GM12874 (cell line): ENCODE measurements at regions not wholly inside any gene's neighbourhood (a gene's known extent, or its start where the extent isn't known, plus 50 kb on each side); places are given as distances from the start of the nearest gene placed in this dataset.

Source experiments
- TF ChIP-seq, protein P1 (sequence below): IDR thresholded peaks from 2 replicates; pipeline ENCODE4 v1.5.1; 2011; ENCODE audit warnings: low read depth, mild to moderate bottlenecking, control low read depth, low read length, moderate library complexity; ENCODE audit not compliant: insufficient read depth

DNA sequence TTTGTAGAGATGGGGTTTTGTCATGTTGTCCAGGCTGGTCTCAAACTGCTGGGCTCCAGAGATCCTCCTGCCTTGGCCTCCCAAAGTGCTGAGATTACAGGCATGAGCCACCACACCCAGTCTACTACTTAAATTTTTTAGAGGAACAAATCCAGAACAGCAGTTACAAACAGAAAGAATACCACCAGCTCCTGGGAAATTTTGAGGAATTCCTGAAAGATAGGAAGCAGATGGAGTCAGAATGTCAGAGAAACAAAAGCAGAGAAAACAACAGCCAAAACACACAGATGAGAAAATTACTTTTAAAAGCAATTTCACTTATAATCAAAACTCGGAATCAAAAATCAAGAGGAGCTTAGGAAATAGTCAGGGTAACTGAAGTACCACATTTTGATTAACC lies 543.3 kb upstream of the MARCKS start:
- TF ChIP-seq, protein P1, sequence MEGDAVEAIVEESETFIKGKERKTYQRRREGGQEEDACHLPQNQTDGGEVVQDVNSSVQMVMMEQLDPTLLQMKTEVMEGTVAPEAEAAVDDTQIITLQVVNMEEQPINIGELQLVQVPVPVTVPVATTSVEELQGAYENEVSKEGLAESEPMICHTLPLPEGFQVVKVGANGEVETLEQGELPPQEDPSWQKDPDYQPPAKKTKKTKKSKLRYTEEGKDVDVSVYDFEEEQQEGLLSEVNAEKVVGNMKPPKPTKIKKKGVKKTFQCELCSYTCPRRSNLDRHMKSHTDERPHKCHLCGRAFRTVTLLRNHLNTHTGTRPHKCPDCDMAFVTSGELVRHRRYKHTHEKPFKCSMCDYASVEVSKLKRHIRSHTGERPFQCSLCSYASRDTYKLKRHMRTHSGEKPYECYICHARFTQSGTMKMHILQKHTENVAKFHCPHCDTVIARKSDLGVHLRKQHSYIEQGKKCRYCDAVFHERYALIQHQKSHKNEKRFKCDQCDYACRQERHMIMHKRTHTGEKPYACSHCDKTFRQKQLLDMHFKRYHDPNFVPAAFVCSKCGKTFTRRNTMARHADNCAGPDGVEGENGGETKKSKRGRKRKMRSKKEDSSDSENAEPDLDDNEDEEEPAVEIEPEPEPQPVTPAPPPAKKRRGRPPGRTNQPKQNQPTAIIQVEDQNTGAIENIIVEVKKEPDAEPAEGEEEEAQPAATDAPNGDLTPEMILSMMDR: no peak

DNA sequence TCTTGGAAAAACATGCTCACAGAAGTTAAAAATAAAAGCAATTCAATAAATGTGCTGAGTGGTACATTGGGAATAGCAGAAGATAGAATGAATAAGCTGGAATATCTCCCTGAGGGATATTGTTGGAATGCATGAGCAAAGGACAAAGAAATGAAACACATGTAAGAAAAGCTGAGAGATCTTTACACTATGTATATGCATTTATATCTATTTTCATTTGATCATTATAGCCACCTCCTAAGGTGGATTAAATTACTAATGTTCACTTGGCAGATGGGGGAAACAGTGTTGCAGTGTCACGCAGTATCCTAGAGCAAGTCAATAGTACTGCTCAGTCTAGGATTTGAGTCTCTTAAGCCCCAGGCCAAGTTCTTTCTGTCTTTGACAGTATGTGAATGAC lies 542.0 kb upstream of the MARCKS start:
- TF ChIP-seq, protein P1: no peak

DNA sequence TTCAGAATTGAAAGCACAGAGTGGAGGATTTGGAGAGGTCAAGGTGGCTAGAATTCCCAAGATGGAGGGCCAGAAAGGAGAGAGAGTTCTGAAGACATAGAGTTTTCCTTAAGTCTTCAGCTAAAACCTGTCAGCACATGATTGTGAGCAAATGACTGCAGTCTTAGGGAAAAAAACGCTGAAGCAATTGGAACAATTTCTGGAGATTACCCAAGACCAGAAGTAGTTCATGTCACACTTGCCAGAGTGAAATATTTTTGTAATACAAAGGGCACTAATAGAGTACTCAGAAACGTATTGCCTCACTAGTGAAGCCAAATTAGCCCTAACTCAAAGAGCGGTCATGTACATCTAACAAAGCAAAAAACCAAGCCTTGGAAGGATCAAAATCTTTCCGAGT lies 541.3 kb upstream of the MARCKS start:
- TF ChIP-seq, protein P1: no peak

DNA sequence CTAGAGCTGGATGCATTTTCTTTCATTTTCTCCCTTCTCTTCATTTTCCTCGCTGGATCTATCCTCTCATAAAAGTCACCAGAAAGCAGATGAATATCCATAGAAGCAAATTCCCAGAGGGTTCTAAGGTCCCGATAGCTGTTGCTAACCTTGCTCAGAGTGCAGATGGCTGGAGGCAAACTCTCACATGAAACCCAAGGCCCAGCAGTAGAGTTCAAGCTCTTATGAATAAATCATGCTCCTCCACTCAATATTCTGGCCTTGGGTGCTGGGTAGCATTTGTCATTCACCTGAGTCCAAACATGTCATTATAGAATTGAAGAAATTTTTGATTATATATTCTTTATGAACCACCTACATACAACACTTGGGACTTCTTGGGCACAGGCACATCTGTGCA lies 539.7 kb upstream of the MARCKS start:
- TF ChIP-seq, protein P1: no peak

DNA sequence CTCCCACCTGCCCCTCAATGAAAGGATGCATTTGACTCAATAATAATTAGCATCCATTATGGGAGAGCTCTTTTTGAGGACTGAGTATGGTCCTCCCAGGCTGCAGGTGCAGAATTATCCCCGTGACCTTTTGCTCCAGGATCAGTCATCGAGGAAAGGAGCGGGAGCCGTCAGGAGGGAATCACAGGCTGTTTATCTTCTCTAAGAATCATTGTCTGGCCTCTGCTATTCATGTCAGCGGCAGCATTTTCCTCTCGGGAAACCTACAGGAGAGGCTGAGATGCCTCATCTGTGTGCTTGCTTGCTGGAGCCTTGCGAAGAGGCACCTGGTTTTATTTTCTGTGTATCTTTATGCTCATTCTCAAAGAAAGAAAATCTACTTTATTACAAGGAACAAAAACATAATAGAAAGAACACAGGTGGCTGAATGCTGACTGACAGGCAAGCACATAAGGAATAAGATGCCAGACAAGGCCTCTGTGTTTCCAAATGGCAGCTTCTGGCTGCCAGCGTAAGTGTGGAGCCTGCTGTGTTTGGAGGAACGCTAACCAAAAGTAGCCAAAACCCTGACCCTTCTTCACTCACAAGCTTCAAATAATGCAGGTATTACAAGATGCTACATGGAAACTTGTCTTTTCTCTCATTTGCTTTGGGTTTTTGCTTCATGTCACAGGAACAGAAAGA lies 539.1 kb upstream of the MARCKS start:
- TF ChIP-seq, protein P1: no peak

DNA sequence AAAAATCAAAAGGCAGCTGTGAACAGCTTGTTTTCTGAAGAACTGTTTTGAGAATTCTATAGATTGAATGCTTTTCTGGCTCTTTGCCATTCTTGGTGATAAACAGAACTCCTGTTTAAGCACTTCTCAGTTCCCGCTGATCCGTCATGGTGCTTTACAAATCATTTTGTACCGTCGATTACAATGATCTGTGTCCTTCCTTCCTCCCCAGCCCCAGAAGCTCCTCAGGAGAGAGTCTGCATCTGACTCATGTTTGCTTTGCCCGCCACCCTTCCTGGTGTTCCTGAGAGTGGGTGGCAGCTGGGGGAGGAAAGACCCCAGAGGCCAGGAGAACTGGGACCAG lies 538.6 kb upstream of the MARCKS start:
- TF ChIP-seq, protein P1: no peak

DNA sequence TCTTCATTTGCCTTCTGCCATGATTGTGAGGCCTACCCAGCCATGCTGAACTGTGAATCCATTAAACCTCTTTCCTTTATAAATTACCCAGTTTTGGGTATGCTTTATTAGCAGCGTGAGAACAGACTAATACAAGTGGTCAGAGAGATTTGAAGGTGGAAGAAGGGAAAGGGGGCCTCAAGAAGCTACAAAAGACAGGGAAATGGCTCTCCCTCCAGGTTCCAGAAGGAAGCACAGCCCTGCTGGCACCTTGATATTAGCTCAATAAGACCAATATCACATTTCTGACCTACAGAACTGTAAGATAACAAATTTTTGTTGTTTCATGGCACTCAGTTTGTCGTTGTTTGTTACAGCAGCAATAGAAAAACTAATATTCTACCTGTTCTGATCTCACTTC lies 536.5 kb upstream of the MARCKS start:
- TF ChIP-seq, protein P1: no peak
